HEK293T (cell line): ENCODE measurements at regions not wholly inside any gene's neighbourhood (a gene's known extent, or its start where the extent isn't known, plus 50 kb on each side); places are given as distances from the start of the nearest gene placed in this dataset.

Experiments used
- BHLHE40 ChIP-seq: fragments of 450-650 bp; IDR thresholded peaks from 2 replicates; pipeline ENCODE4 v1.6.1; 2016; ENCODE audit warnings: mild to moderate bottlenecking, moderate library complexity, borderline replicate concordance
- ELF4 ChIP-seq: fragments of 450-650 bp; IDR thresholded peaks from 2 replicates; pipeline ENCODE4 v1.6.1; 2017; ENCODE audit warnings: antibody characterized with exemption

DNA sequence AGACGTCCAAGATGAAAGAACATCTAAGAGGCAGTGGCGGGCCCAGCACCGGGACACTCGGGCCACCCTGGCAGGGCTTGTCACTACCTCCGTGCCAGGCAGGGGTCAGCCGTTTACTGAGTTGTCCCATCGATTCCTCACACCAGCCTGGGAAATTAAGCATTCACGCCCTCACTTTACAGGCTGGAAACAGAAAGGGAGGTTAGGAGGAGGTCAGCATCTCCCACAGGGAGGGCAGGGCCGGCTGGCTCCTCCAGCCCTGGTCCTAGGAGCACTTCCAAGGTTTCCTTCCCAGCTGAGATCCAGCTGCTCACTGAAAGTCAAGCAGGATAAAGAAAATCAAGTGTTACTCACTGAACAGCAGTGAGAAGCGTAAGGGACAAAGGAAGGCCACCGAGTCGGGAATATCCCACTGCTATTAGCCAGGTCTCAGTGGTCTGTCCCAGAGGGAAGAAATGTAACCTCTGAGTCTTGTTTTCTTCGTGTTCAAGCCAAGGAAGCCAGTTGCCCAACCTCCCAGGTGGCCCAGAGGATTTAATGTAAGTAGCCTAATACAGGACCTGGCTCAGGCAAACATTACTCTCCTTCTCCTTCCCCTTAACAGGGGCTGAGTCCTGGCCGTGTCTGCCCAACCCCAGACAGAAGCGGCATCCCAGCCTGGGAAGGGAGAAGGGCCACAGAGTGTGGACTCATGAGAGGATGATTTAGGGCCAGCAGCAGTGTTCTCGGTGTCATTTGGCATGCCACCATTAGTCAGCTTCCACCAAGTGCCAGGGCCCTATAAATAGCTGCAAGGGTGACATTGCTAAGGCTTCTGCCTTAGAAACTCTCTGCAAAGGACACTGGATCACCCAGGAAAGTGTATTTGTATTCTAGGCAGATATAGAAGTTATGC, 203.1 kb upstream of the GALNT2 start:
- TF ChIP-seq ELF4 (no peak), BHLHE40 (no peak)
